CD4-positive, alpha-beta T cell treated with Interleukin-17A for 4 hours (primary cell): ENCODE measurements at regions not wholly inside any gene's neighbourhood (a gene's known extent, or its start where the extent isn't known, plus 50 kb on each side); places are given as distances from the start of the nearest gene placed in this dataset.
"Not testable (repeated sequence)": the region's sequence is repeated elsewhere in the genome, so short reads cannot be mapped to it uniquely, and the experiment has no call there.

Experiments
- DNase-seq: peaks from one replicate; pipeline ENCODE4 v3.0.0-alpha.2; 2020; ENCODE audit warnings: mixed read lengths

DNA sequence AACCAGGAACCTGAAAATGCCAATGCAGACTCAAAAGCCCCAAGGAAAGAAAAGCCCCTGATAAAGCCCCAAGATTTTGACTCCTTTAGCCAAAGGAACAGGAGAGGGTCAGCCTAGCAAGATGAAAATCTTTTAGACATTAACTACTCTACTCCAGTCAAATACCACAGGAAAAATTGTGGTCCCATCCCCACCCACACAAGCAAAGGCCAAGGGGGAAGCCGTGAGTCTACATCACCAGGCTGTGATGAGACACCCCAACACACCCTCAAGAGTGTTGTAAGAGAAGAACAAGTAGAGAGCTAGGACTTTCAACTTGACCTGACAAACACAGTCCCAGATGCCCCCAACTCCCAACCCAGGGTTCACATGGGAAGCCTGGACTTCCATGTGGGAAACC is 192.8 kb upstream of the NR5A2 start:
- no peak for DNase-seq

DNA sequence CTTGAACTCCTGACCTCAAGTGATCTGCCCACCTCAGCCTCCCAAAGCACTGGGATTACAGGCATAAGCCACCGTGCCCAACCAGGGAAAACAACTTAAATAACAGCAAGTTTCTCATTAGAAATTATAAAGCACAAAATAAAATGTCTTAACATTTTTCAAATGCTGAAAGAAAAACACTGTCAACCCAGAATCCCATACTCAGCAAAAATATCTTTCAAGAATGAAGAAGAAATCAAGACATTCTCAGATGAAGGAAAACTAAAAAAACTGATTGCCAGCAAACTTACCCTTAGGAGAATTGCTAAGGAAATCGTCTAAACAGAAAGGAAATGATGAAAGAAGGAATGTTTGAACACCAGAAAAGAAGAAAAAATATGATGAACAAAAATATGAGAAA is 191.1 kb upstream of the NR5A2 start:
- DNase-seq = no peak

DNA sequence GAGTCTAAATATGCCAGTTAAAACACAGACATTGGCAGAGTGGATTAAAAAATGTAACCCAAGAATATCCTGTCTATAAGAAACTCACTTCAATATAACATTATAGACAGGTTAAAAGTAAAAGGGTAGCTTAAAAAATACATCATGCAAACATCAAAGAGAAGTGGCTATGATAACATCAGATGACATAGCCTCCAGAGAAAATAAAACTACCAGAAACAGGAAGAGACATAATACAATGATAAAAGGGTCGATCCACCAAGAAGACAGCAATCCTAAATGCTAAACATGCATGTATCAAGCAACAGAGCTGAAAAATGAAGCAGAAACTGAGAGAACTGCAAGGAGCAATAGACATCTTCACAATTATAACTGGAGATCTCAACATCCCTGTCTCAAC is 190.2 kb upstream of the NR5A2 start:
- DNase-seq = no peak

DNA sequence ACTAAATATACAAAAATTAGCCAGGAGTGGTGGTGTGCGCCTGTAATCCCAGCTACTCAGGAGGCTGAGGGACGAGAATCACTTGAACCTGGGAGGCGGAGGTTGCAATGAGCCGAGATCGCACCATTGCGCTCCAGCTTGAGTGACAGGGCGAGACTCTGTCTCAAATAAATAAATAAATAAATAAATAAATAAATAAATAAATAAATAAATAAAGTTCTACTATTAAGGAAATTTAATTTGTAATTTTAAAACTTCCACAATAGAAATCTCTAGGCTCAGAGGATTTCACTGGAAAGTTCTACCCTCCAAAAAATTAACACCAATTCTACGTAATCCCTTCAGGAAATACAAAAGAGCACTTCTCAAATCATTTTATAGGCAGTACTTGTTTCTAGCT is 187.9 kb upstream of the NR5A2 start:
- not testable (repeated sequence) for DNase-seq

DNA sequence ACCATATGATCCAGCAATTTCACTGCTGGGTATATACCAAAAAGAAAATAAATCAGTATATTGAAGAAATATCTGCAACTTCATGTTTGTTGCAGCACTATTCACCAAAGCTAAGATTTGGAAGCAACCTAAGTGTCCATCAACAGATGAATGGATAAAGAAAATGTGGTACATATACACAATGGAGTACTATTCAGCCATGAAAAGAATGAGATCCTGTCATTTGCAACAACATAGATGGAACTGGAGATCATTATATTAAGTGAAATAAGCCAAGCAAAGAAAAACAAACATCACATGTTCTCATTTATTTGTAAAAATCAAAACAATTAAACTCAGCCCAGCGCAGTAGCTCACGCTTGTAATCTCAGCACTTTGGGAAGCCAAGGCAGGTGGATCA is 184.4 kb upstream of the NR5A2 start:
- not testable (repeated sequence) for DNase-seq

DNA sequence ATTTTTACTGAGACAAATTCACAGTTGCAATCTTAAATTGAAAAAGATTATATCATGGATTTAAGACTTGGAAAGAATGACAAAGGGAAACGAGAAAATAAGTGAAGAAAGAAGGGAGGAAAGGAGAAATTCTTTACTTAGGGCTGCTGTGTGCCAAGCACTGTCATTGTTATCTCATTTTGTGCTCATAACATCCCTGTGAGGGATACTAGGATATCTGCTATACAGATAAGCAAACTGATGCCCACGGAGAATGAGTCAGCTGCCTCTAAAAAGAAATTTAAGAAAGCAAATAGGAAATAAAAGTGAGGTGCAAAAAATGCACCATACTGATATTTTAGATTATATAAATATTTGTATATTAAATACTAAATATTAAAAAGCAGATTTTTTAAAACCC is 183.6 kb upstream of the NR5A2 start:
- no peak for DNase-seq

DNA sequence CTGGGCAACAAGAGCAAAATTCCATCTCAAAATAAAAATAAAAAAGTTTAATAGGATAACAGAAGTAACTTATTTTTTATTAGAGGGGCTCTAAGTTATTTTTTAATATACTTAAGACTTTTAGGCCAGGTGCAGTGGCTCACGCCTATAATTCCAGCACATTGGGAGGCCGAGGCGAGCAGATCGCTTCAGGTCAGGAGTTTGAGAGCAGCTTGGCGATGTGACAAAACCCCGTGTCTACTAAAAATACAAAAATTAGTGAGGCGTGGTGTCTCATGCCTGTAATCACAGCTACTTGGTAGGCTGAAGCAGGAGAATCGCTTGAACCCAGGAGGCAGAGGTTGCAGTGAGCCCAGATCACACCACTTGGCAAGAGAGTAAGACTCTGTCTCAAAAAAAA is 180.5 kb upstream of the NR5A2 start:
- no peak for DNase-seq

DNA sequence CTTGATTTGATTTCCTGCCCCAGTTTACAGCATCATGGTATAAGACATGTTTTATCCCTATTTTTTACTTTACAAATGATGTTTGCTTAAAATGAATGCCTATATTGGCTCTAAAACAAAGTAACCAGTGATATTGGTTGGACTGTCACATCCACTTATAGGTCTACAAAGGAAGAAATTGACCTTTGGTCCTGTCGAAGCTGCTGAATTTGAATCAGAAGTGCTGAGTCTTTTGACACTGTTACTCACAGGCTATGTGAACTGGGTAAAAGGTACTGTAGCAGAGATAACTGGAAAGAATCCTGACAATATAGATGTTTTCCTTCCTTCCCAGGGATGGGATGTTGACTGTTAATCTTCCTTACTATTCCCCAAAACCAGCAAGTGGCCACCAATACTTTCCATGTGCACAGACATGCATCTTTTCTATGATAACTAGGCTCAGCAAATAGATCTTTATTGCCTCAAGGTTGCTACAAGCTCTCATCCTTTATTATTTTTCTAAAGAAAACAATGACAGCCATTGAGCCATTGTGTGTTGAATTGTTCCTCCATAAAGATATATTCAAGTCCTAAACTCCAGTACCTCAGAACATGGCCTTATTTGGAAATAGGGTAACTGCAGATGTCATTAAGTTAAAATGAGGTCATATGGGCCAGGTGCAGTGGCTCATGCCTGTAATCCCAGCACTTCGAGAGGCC is 175.9 kb upstream of the NR5A2 start:
- no peak for DNase-seq

DNA sequence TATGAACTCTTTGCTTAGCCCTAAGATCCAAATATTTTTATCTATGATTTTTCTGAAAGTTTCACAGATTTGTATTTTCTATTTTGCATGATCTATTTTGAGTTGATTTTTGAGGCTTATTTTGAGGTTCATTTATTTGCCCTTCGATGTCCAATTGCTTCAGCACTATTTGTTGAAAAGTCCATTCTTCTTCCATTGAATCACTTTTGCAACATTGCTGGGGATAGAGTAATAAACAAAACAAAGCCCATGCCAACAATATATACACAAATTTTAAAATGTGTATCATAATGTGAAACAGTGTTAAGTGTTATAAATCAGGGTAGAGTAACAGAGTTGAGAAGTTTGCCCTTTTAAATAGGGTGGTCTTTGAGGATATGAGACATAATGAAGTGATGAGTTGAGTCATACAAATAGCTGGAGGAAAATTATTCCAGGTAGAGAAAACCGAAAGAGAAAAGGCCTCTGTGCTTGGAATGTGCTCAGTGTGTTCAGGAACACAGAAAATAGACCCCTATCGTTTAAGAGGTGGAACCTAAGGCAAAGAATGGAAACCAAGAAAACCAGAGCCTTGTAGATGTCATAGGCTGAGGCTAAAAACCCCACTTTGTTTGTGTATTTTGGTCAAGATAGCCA is 172.7 kb upstream of the NR5A2 start:
- DNase-seq = no peak

DNA sequence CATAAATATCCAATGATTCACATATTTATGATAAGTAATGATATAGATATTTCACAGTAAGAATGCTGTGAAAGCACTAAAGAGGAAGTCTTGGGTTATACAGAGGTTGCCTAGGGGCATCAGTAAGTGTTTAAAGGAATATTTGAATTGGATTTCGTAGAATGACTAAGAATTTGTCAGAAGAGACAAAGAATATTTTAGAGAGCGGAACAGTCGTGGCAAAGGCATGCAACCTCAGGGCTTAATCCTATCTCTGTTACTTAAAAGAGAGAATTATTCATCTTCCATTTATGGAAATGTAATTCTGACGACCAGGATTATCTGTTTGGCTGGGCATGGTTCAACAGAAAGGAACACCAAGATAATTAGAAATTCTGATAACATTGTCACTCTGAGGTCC is 171.9 kb upstream of the NR5A2 start:
- DNase-seq = no peak

DNA sequence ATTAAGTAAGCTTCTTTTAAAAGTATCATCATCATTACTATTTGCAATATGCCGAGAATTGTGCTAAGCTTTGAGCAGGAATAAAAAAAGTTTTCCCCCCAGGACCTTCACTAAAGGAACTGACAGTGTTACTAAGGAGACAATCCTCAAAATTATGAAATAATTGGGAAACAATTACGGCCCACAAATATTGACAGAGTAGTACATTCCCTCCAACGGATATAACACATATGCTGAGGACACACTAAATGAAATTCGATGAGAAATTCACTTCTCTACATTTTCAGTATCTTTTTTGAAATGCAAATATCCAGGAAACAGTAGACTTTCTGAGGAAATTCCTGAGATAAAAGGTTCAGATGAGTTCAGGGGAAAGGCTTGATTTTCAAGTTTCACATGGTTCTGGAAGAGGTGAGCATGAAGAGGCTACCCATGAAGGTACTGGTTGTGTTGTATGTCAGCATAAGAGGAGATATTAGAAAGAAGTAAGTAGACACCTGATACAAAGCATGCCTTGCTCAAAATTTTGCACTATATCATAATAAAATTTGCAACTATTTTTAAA is 171.2 kb upstream of the NR5A2 start:
- no peak for DNase-seq

DNA sequence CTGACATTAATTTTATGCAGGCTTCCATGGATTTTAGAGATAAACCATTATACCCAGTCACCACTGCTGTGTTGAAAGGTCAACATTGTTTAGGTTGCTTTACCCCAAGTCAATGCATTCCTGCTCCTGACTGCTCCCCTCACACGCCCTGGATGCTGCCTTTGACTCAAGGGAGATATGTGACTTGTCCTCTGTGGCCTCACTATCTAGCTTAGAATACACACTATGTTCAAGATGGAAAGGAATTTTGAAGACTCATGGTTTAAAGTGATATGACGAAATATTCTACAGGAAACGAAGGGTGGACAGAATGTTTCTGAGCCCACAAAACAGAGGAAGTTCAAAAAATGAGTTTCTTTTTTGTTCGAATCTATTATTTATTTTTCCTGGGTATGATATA is 170.4 kb upstream of the NR5A2 start:
- DNase-seq = no peak

DNA sequence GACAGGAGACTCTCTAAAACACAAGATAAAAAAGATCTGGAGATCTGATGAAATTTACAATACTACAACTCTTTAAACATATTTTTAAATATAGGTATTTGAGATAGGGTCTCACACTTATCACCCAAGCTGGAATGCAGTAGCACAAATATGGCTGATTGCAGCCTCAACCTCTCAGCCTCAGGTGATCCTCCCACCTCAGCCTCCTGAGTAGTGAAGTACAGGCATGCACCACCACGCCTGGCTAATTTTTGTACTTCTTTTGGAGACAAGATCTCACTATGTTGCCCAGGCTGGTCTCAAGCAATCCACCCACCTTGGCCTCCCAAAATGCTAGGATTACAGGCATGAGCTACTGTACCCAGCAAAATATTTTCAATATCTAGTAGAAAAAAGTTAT is 170.0 kb upstream of the NR5A2 start:
- no peak for DNase-seq

DNA sequence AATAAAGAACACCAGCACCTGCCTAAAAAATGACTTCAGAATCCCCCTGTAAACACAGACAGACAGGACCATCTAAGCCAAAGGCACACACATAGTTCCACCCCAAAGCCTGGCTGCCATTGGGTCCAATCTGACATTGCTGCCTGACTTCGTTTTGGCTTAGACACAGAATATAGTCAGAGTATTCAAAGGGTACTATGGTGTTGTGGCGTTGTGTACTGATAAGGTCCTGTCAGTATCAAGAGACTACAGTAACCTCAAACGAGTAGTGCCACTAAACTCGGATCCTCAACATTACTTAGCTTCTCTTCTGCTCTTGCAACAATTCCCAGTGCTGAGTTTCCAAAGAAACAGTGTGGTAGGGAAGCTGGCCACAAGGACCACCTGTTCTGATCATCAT is 169.3 kb upstream of the NR5A2 start:
- DNase-seq = no peak

DNA sequence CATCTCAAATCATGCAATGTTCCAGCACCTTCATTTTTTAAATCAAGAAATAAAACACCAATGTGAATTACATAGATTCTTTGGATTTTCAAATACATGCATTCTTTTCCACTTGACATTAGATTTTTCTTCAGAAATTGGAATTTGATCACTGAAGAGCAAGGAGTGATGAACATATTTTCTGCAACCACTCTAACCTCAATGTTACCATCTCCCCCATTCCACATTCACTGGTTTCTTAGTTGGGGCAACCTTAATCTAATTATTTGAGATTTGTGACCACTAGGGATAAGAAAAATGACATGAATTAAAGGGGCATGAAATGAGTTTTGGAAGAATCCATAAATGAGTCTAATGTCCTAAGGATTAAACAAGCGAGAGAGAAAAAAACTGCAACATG is 168.7 kb upstream of the NR5A2 start:
- no peak for DNase-seq

DNA sequence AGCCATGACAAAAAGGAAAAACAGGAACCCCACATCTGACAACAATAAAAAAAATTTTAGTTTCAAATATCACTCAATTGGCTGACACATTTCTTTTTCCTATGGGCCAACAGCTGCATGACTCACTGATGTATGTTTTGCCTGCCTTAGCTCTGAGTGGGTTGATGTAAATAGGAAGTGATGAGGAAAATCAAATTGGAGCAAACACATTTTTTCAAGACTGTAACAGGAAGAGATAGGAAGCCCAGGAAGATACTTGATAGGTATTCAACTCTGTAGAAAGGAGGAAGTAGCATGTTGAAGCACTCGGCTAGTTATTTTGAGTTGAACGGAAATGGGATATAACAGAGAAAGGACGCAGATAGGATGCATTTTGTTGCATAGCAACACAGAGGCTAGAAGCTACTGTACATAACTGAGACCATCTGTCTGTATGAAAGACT is 168.0 kb upstream of the NR5A2 start:
- no peak for DNase-seq

DNA sequence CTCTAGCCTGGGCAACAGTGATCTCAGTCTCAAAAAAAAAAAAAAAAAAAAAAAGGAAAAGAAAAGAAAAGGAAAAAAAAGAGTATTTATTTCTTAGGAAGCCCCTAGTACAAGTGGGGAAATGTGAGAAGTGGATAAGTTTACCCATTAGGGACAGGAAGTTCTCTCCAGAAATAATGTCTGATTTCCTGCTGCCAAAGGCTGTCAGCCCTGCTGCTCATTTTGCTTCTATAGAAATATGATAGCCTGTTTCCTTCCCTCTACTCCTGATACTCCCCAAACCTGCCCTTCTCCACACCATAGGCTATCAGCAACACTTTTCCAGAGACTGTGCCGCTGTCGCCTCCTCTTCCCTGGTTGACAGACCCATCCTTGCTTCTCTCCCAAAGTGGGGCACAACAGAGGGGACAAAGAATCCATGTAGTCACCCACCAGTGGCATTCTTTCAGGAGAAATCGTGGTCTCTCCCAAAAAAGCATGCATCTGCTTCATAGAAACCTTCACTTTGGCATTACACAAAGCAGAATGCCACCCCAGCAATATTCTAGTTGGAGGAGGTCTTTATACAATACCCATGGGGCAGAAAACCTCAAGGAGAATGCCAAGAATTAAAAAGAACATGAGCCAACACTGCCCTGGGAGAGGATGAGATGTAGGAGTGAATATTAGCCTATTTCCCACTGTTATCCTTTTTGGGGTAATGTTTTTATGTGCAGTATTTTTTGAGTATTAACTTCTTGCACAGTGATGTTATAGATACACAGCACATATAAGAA is 166.3 kb upstream of the NR5A2 start:
- no peak for DNase-seq

DNA sequence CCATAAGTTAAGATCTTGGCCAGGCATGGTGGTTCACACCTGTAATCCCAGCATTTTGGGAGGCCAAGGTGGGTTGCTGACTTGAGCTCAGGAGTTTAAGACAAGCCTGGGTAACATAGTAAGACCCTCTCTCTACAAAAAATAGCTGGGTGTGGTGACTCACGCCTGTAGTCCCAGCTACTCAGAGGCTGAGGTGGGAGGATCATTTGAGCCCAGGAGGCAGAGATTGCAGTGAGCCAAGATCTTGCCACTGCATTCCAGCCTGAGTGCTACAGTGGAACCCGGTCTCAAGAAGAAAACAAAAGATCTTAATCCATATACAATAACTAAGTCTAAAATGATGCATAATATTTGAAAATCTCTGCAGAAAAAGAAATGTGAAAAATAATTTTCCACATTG is 165.5 kb upstream of the NR5A2 start:
- DNase-seq = no peak

DNA sequence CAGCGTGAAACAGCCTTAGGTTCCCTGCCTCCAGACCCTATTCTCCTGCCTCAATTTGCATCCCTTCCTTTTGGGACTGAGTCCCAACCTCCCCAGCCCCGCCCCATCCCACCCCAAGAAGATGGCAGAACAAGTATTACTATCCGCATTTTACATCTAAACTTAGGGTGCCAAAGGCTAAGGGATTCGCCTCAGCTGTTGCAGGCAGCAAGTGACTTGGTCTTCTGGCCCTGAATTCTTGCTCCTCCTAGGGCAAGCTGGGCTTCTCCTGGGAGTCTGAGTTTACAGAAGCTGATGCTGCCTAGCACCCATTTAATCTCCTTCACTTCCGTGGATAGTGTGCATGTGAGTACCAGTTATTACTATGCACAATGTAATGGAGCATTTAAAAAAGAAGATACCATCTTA is 161.3 kb upstream of the NR5A2 start:
- DNase-seq = no peak

DNA sequence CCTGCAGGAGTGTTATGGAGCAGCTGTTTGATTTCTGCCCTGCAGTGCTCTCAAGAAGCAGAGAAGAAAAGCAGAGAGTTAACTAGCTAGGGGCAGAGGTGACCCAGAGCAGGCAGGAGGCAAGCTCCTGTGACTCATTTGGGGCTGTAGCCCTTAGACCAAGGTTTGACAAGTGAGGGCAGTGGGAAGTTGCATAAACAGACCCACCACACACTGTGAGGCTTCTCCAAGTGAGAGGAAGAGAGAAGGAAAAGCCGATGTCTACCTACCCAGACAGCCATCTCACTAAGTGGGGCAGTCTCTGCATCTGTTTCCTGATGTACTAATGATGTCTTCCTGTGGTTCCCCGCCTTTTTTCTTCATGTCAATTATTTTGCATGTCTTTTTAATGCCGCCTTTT is 159.9 kb upstream of the NR5A2 start:
- DNase-seq = no peak

DNA sequence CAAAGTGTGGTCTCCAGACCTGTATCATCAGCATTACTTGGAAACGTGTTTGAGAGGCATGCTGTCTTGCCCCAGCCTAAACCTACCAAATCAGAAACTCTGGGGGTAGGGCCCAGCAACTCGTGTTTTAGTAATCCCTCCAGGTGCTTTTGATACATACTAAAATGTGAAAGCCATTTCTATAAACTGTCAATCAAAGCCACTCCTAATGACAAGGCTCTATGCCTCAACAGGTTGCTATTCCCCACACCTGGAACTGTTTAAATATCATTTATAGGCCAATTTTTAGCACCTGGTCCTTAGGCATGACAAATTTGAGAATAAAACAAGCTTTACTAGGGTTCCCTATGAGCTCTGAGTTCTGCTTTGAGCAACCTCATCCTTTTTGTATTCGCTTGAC is 158.7 kb upstream of the NR5A2 start:
- DNase-seq = no peak

DNA sequence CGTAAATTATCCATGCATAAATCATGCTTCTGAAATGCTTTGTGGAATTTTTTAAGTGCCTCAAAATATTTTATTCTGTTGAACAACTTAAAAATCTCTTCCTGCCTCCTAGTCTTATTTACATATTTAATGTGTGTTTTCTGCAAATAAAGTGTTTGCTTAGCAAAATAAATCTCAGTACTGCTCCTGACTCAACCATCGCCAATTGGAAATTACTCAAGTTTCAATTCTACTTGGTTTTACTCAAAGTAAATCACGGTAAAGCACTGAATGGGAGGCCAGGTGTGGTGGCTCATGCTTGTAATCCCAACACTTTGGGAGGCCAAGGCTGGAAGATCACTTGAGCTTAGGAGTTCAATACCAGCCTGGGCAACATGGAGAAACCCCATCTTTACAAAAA is 152.2 kb upstream of the NR5A2 start:
- DNase-seq = no peak

DNA sequence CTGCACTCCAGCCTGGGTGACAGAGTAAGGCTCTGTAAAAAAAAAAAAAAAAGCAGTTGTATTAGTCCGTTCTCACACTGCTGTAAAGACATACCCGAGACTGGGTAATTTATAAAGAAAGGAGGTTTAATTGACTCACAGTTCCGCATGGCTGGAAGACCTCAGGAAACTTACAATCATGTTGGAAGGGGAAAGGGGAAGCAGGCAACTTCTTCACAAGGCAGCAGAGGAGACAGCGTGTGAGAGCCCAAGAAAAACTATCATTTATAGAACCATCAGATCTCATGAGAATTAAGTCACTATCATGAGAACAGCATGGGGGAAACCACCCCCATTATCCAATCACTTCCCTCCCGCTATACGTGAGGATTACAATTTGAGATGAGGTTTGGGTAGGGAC is 151.7 kb upstream of the NR5A2 start:
- no peak for DNase-seq
